SK-N-SH (cell line): ENCODE measurements at regions not wholly inside any gene's neighbourhood (a gene's known extent, or its start where the extent isn't known, plus 50 kb on each side); places are given as distances from the start of the nearest gene placed in this dataset.

Source experiments
- CTCF ChIA-PET: fragments of 300-600, 350-600 bp; formaldehyde crosslinking; extraction: SDS; loops from one replicate; lab custom pipeline; 2021; lab: Yijun Ruan, JAX
- POLR2A ChIA-PET: fragments of 350-600 bp; sonication (Branson Sonifier 250); formaldehyde crosslinking; extraction: SDS; loops from one replicate; lab custom pipeline; 2020; ENCODE audit warnings: antibody characterized with exemption, inconsistent platforms; lab: Yijun Ruan, JAX
- DNase-seq: peaks from one replicate; pipeline ENCODE4 v3.0.0; 2012
- H2AFZ ChIP-seq: fragments of 200-600 bp; sonication (generic); 2 replicates; pipeline ENCODE4 v1.8.1; 2016; ENCODE audit warnings: antibody characterized with exemption, mild to moderate bottlenecking, low read depth
- H3F3A ChIP-seq: fragments of 200-600 bp; sonication (generic); replicated peaks from 2 replicates; pipeline ENCODE3; 2016; ENCODE audit warnings: antibody characterized with exemption, mild to moderate bottlenecking; ENCODE audit not compliant: insufficient read depth
- H3K27ac ChIP-seq, 2 experiments: fragments of 200-500 bp in 1 of 2; fragments of 200-600 bp in 1 of 2; sonication (Bioruptor generic) in 1 of 2; sonication (generic), shearing (Covaris generic) in 1 of 2; 2 replicates each; pipeline versions ENCODE4 v1.5.1 to v1.6.1; 2014 to 2016; ENCODE audit warnings: low read depth in 2 of 2, inconsistent platforms in 1 of 2, low read length in 1 of 2, mild to moderate bottlenecking in 1 of 2, mixed read lengths in 1 of 2
- H3K27me3 ChIP-seq: fragments of 200-600 bp; sonication (generic), shearing (Covaris generic); 2 replicates; pipeline ENCODE4 v1.6.1; 2016; ENCODE audit warnings: mixed run types; ENCODE audit not compliant: insufficient read depth
- H3K36me3 ChIP-seq, 2 experiments: fragments of 200-500 bp in 1 of 2; fragments of 200-600 bp in 1 of 2; sonication (Bioruptor generic) in 1 of 2; sonication (generic) in 1 of 2; replicated peaks in 1 of 2; 2 replicates each; pipeline versions ENCODE3 to v1.5.1; 2014 to 2016; ENCODE audit warnings: low read length in 1 of 2, mild to moderate bottlenecking in 1 of 2; ENCODE audit not compliant: insufficient read depth in 2 of 2, control insufficient read depth in 1 of 2
- H3K4me1 ChIP-seq, 2 experiments: fragments of 200-500 bp in 1 of 2; fragments of 200-600 bp in 1 of 2; sonication (Bioruptor generic) in 1 of 2; sonication (generic), shearing (Covaris generic) in 1 of 2; 2 replicates each; pipeline versions ENCODE4 v1.5.1 to v1.6.1; 2014 to 2016; ENCODE audit warnings: low read depth in 1 of 2, low read length in 1 of 2, mixed run types in 1 of 2; ENCODE audit not compliant: insufficient read depth in 2 of 2, control insufficient read depth in 1 of 2
- H3K4me2 ChIP-seq: fragments of 200-600 bp; sonication (generic), shearing (Covaris generic); 2 replicates; pipeline ENCODE4 v1.6.1; 2017; ENCODE audit warnings: mixed run types
- H3K4me3 ChIP-seq, 2 experiments: fragments of 200-500 bp in 1 of 2; fragments of 200-600 bp in 1 of 2; sonication (Bioruptor generic) in 1 of 2; sonication (generic), shearing (Covaris generic) in 1 of 2; 2 replicates each; pipeline versions ENCODE4 v1.5.1 to v1.8.1; 2014 to 2016; ENCODE audit warnings: low read depth in 2 of 2, inconsistent platforms in 1 of 2, low read length in 1 of 2, mild to moderate bottlenecking in 1 of 2, mixed read lengths in 1 of 2, moderate library complexity in 1 of 2
- H3K79me2 ChIP-seq: fragments of 200-600 bp; sonication (generic); 2 replicates; pipeline ENCODE4 v1.8.1; 2017; ENCODE audit warnings: mild to moderate bottlenecking; ENCODE audit not compliant: insufficient read depth
- H3K9ac ChIP-seq: fragments of 200-600 bp; sonication (generic); 2 replicates; pipeline ENCODE4 v1.6.1; 2017; ENCODE audit warnings: mixed run types
- H3K9me2 ChIP-seq: fragments of 200-600 bp; sonication (generic); 2 replicates; pipeline ENCODE4 v1.6.1; 2017; ENCODE audit warnings: mixed run types
- H3K9me3 ChIP-seq: fragments of 200-600 bp; sonication (generic); 2 replicates; pipeline ENCODE4 v1.6.1; 2017; ENCODE audit warnings: mixed run types, mild to moderate bottlenecking, moderate library complexity
- H4K20me1 ChIP-seq: fragments of 200-600 bp; sonication (generic); 2 replicates; pipeline ENCODE4 v1.6.1; 2017; ENCODE audit warnings: mild to moderate bottlenecking, mixed run types; ENCODE audit not compliant: insufficient read depth
- EZH2phosphoT487 ChIP-seq: fragments of 200-600 bp; sonication (generic); IDR thresholded peaks from 2 replicates; pipeline ENCODE4 v1.6.1; 2017; ENCODE audit warnings: low read depth, mixed run types, mild to moderate bottlenecking, antibody characterized with exemption, moderate library complexity, borderline replicate concordance
- FOXJ3 ChIP-seq: sonication (generic); formaldehyde crosslinking; IDR thresholded peaks from 2 replicates; pipeline ENCODE4 v1.5.1; 2020; ENCODE audit warnings: mild to moderate bottlenecking, missing genetic modification reagents
- IRF3 ChIP-seq: fragments of 150-350 bp; IDR thresholded peaks from 2 replicates; pipeline ENCODE4 v1.6.1; 2016; ENCODE audit warnings: mild to moderate bottlenecking, low read depth, low read length
- NRF1 ChIP-seq: IDR thresholded peaks from 2 replicates; pipeline ENCODE4 v1.6.1; 2012; ENCODE audit warnings: low read depth, mild to moderate bottlenecking, low read length
- RAD21 ChIP-seq: IDR thresholded peaks from 2 replicates; pipeline ENCODE4 v1.6.1; 2012; ENCODE audit warnings: mild to moderate bottlenecking, low read length
- REST ChIP-seq: IDR thresholded peaks from 2 replicates; pipeline ENCODE4 v1.6.1; 2012; ENCODE audit warnings: mild to moderate bottlenecking, low read depth, low read length, moderate library complexity
- RXRA ChIP-seq: IDR thresholded peaks from 2 replicates; pipeline ENCODE4 v1.4.0; 2012; ENCODE audit warnings: low read depth, mild to moderate bottlenecking, borderline replicate concordance
- SIN3A ChIP-seq: IDR thresholded peaks from 2 replicates; pipeline ENCODE4 v1.6.1; 2012; ENCODE audit warnings: low read depth, mild to moderate bottlenecking, low read length, moderate library complexity, borderline replicate concordance
- TCF12 ChIP-seq: IDR thresholded peaks from 2 replicates; pipeline ENCODE4 v1.4.0; 2012
- TEAD4 ChIP-seq: IDR thresholded peaks from 2 replicates; pipeline ENCODE4 v1.4.0; 2012; ENCODE audit warnings: mild to moderate bottlenecking, borderline replicate concordance; ENCODE audit not compliant: insufficient read depth
- WGBS: methylation state at CpG from one replicate; pipeline ENCODE4 v1.1.6; 2017; ENCODE audit warnings: low lambda C conversion rate; 5-methylcytosine and 5-hydroxymethylcytosine counted together
- TF ChIP-seq, protein P1 (sequence below): IDR thresholded peaks from 2 replicates; pipeline ENCODE4 v1.4.0; 2012; ENCODE audit warnings: low read depth, borderline replicate concordance
- TF ChIP-seq, protein P2 (sequence below): IDR thresholded peaks from 2 replicates; pipeline ENCODE4; 2012
- TF ChIP-seq, protein P3 (sequence below): fragments of 150-350 bp; IDR thresholded peaks from 2 replicates; pipeline ENCODE4 v1.6.1; 2017; ENCODE audit warnings: antibody characterized with exemption, low read length, low read depth, borderline replicate concordance

GRCh38 chr14:21912367-21912766 is 238.7 kb upstream of the OR4E1 start (continued):
- TF ChIP-seq IRF3 = no peak
- no peak for TF ChIP-seq RXRA

DNA sequence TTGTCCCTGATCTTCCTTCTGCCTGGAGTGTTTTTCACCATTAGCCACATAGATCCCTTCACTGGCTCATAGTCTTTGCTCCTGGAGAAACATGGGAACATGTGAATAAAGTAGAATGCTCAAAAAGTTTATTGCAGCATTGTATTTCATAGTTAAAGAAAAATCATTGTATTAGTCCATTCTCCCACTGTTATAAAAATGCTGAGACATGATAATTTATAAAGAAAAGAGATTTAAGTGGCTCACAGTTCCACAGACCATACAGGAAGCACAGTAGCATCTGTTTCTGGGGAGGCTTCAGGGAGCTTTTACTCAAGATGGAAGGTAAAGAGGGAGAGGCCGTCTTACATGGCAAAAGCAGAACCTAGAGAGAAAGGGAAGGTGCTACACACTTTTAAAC is 238.3 kb upstream of the OR4E1 start:
- CTCF ChIA-PET = interaction anchor here (0.8 kb wide), 1 partner anchor 60 kb away, joined by 3 read pairs; no protein-coding TSS in a partner anchor

More for the DNA sequence above, 238.3 kb upstream of the OR4E1 start:
- Histone ChIP-seq H3K9me2 (no peaks in the 10 kb centered on the region), H3K4me2 (no peak overlapping the region), H3K79me2 (no peaks in the 10 kb centered on the region), H3K9me3 (no peaks in the 10 kb centered on the region), H4K20me1 (no peaks in the 10 kb centered on the region), H3K36me3 (no peaks in the 10 kb centered on the region), H3K4me1 (no peaks in the 10 kb centered on the region), H3F3A (no peaks in the 10 kb centered on the region), H3K4me3 (no peak overlapping the region), H3K9ac (no peak overlapping the region), H2AFZ (no peak overlapping the region), H3K27me3 (no peaks in the 10 kb centered on the region), H3K27ac (no peak overlapping the region)
- WGBS = 5% methylated on average over 1 of the region's 1 CpG
- DNase-seq = no peak
- TF ChIP-seq RAD21 (no peak), FOXJ3 (CRISPR knock-in tag) (no peak), TCF12 (no peak), EZH2phosphoT487 (no peak), NRF1 (no peak), TEAD4 (no peak), SIN3A (no peak), REST (no peak), RXRA (no peak)
- TF ChIP-seq, protein P1, sequence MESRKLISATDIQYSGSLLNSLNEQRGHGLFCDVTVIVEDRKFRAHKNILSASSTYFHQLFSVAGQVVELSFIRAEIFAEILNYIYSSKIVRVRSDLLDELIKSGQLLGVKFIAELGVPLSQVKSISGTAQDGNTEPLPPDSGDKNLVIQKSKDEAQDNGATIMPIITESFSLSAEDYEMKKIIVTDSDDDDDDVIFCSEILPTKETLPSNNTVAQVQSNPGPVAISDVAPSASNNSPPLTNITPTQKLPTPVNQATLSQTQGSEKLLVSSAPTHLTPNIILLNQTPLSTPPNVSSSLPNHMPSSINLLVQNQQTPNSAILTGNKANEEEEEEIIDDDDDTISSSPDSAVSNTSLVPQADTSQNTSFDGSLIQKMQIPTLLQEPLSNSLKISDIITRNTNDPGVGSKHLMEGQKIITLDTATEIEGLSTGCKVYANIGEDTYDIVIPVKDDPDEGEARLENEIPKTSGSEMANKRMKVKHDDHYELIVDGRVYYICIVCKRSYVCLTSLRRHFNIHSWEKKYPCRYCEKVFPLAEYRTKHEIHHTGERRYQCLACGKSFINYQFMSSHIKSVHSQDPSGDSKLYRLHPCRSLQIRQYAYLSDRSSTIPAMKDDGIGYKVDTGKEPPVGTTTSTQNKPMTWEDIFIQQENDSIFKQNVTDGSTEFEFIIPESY = no peak
- TF ChIP-seq, protein P2, sequence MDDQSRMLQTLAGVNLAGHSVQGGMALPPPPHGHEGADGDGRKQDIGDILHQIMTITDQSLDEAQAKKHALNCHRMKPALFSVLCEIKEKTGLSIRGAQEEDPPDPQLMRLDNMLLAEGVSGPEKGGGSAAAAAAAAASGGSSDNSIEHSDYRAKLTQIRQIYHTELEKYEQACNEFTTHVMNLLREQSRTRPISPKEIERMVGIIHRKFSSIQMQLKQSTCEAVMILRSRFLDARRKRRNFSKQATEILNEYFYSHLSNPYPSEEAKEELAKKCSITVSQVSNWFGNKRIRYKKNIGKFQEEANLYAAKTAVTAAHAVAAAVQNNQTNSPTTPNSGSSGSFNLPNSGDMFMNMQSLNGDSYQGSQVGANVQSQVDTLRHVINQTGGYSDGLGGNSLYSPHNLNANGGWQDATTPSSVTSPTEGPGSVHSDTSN = no peak
- TF ChIP-seq, protein P3, sequence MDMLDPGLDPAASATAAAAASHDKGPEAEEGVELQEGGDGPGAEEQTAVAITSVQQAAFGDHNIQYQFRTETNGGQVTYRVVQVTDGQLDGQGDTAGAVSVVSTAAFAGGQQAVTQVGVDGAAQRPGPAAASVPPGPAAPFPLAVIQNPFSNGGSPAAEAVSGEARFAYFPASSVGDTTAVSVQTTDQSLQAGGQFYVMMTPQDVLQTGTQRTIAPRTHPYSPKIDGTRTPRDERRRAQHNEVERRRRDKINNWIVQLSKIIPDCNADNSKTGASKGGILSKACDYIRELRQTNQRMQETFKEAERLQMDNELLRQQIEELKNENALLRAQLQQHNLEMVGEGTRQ = no peak
- POLR2A ChIA-PET = no interaction called here
